Psoas muscle (tissue), 7 donors: ENCODE measurements at regions not wholly inside any gene's neighbourhood (a gene's known extent, or its start where the extent isn't known, plus 50 kb on each side); places are given as distances from the start of the nearest gene placed in this dataset.

Source experiments
- ATAC-seq, 4 donors: fragments of 200-7000 bp; cut with Tn5 transposase; one replicate each; pipeline ENCODE4 v1.9.1; 2020; ENCODE audit warnings: moderate library complexity in 3 of 4, mild to moderate bottlenecking in 2 of 4
- DNase-seq, 2 donors: peaks; one replicate each; pipeline ENCODE4 v3.0.0-alpha.2; 2020
- H3K27ac ChIP-seq: fragments of 200-600 bp; one replicate; pipeline ENCODE4 v1.8.0; 2022
- H3K27me3 ChIP-seq, 3 donors: fragments of 200-600 bp in 1 of 3; one replicate each; pipeline versions ENCODE4 v1.6.1 to v1.8.0; 2013 to 2022; ENCODE audit warnings: low read length in 2 of 3, mild to moderate bottlenecking in 2 of 3, moderate library complexity in 1 of 3; ENCODE audit not compliant: insufficient read depth in 3 of 3
- H3K36me3 ChIP-seq, 2 donors: fragments of 200-600 bp in 1 of 2; one replicate each; pipeline versions ENCODE4 v1.6.1 to v1.8.0; 2013 to 2022; ENCODE audit warnings: low read depth in 1 of 2, mild to moderate bottlenecking in 1 of 2, moderate library complexity in 1 of 2; ENCODE audit not compliant: insufficient read depth in 1 of 2
- H3K4me1 ChIP-seq: fragments of 200-600 bp; one replicate; pipeline ENCODE4 v1.8.0; 2022
- H3K4me3 ChIP-seq: fragments of 200-600 bp; one replicate; pipeline ENCODE4 v1.8.0; 2022; ENCODE audit warnings: mild to moderate bottlenecking
- H3K9me3 ChIP-seq: fragments of 200-600 bp; one replicate; pipeline ENCODE4 v1.8.0; 2022
- CTCF ChIP-seq: fragments of 200-600 bp; IDR thresholded peaks from one replicate; pipeline ENCODE4 v1.8.0; 2022; ENCODE audit warnings: antibody characterized with exemption
- WGBS, 3 donors: extraction: QIAGEN DNeasy Blood & Tissue Kit; methylation state at CpG; one replicate each; pipeline versions ENCODE4 v1.1.6 to v1.1.7; 2013; 5-methylcytosine and 5-hydroxymethylcytosine counted together
- intact Hi-C, 2 donors: fragments of 100-400 bp; cut with DNase I; formaldehyde crosslinking; loops; one replicate each; pipeline versions ENCODE4 v1.11.0 to v1.14.2; 2022
- donor health status: healthy with polysubstance abuse.
- donor health status: DM: no; HTN: no; CAD: no; lungs with moderate emphysema.
- donor health status: Bipolar disorder and iron deficiency.
- donor health status: healthy.
- donor health status: DM: yes; HTN: yes; CAD: no.
- donor health status: DM: no; HTN: no; CAD: no.
- donor health status: DM: yes; HTN: yes; CAD: no.

- intact Hi-C loops: no loop called here
- no peak for TF ChIP-seq CTCF
- H3K4me3 ChIP-seq: no peak overlapping the region
- no peaks in the 10 kb centered on the region for H3K36me3 ChIP-seq
- no peaks in the 10 kb centered on the region for H3K27me3 ChIP-seq
- H3K9me3 ChIP-seq: no peaks in the 10 kb centered on the region
- no peak overlapping the region for H3K27ac ChIP-seq
- no peak for DNase-seq
- H3K4me1 ChIP-seq: no peaks in the 10 kb centered on the region
- no peak for ATAC-seq
- 65 to 71% (median 69%) methylated on average over 3 of the region's 3 CpGs for WGBS, 3 donors
These were observed 289.1 kb downstream of the RMST start for GRCh38 chr12:97751704-97752103.

- no peaks in the 10 kb centered on the region for H3K9me3 ChIP-seq
- H3K27me3 ChIP-seq: no peaks in the 10 kb centered on the region
- H3K4me1 ChIP-seq: no peaks in the 10 kb centered on the region
- no peak overlapping the region for H3K27ac ChIP-seq
- no peak for DNase-seq
- no peak for TF ChIP-seq CTCF
- ATAC-seq: no peak
- intact Hi-C loops: no loop called here
- H3K36me3 ChIP-seq: no peaks in the 10 kb centered on the region
- no peak overlapping the region for H3K4me3 ChIP-seq
These were observed 289.5 kb downstream of the RMST start for GRCh38 chr12:97752129-97752528.

DNA sequence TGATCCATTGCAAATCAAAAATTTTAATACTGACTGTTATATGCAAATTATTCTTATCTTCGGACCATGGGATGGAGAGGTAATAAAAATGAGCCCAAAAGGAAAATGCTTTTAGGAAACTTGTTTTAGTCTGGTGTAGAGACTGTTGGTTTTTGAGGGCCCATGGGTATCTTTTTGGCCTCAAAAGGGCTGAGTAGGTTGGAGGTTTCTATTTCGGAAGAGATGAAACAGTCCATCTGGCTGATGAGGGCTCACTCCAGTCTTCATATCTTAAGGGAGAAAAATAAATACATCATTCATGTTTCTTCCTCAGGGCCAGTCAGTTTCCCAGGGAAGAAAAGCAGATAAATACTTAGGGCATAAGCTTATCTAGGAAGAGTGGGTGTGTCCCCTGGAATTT is 290.7 kb downstream of the RMST start:
- ATAC-seq: no peak
- Histone ChIP-seq H3K4me1 (no peaks in the 10 kb centered on the region), H3K27ac (no peak overlapping the region), H3K36me3 (no peaks in the 10 kb centered on the region), H3K9me3 (no peaks in the 10 kb centered on the region), H3K4me3 (no peak overlapping the region), H3K27me3 (no peaks in the 10 kb centered on the region)
- DNase-seq: no peak
- no peak for TF ChIP-seq CTCF
- intact Hi-C loops: no loop called here
- 81 to 88% (median 82%) methylated on average over 2 of the region's 2 CpGs for WGBS, 3 donors

DNA sequence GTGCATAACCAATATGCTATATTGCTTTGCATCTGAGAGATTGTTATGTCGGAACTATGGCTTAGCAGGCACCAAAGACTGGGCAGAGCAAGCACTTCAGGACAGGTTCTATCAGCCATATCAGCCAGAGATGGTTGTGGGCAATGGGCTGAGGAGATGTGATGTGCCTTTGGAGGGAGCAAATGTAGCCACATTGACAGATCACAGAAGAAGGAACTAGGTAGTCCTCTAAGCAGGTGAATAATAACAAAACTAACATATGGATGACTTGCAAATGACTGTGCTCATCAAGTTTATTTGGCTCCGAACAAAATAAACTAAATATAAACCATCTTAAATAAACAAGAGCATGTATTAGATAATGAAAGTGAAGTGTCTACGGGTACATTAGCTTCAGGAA is 291.7 kb downstream of the RMST start:
- Histone ChIP-seq H3K27ac (no peak overlapping the region), H3K4me3 (no peak overlapping the region), H3K27me3 (no peaks in the 10 kb centered on the region), H3K9me3 (no peaks in the 10 kb centered on the region), H3K36me3 (no peaks in the 10 kb centered on the region), H3K4me1 (no peaks in the 10 kb centered on the region)
- 85 to 87% (median 86%) methylated on average over 3 of the region's 3 CpGs for WGBS, 3 donors
- no peak for ATAC-seq
- DNase-seq: no peak
- intact Hi-C loops: no loop called here
- TF ChIP-seq CTCF: no peak

DNA sequence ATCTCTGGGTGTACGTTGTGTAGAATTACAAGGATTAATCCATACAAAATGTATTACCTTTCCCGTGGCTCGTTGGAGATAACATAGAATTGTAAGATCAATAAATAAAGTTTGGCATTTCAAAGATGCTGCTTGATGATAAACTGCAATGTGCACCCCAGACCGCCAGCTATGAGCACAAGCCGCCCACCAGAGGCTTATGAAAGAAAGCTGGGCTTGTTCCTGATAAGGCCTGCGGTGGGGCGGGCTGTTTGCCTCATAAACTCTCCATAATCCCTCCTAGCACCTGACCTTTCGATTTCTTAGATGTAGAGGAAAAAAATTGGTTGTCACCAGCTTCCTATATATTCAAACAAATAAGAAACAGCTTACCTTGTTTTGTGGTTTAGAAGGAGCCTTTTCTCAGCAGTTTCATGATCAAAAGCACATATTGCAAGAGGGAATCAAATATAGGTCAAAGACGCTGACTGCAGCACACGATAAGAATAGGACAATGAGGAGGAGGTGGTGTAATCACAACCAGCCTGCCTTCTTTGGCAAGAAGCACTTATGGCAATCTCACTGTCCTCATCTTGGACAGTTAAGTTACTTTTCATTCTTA is 293.6 kb downstream of the RMST start:
- no peak for TF ChIP-seq CTCF
- no peaks in the 10 kb centered on the region for H3K27me3 ChIP-seq
- H3K36me3 ChIP-seq: no peaks in the 10 kb centered on the region
- intact Hi-C loops: no loop called here
- no peaks in the 10 kb centered on the region for H3K4me1 ChIP-seq
- WGBS, 3 donors: 73 to 79% (median 74%) methylated on average over 10 of the region's 10 CpGs
- ATAC-seq (no peak), DNase-seq (no peak)
- no peak overlapping the region for H3K27ac ChIP-seq
- H3K4me3 ChIP-seq: no peak overlapping the region
- H3K9me3 ChIP-seq: no peaks in the 10 kb centered on the region
